SJSA1 (cell line): ENCODE measurements at regions not wholly inside any gene's neighbourhood (a gene's known extent, or its start where the extent isn't known, plus 50 kb on each side); places are given as distances from the start of the nearest gene placed in this dataset.

ENCODE experiments used
- DNase-seq, 2 experiments: peaks; one replicate each; pipeline ENCODE4 v3.0.0-alpha.2; 2015 to 2020; ENCODE audit warnings: low spot score in 2 of 2, low read depth in 1 of 2
- H3K27ac ChIP-seq: fragments of 250-450 bp; sonication (Bioruptor Pico); 2 replicates; pipeline ENCODE4 v1.5.1; 2020; ENCODE audit warnings: mild to moderate bottlenecking, moderate library complexity
- H3K27me3 ChIP-seq: fragments of 250-450 bp; sonication (Bioruptor Pico); replicated peaks from 2 replicates; pipeline ENCODE4 v1.5.1; 2020; ENCODE audit warnings: mild to moderate bottlenecking, moderate library complexity
- H3K36me3 ChIP-seq: fragments of 250-450 bp; sonication (Bioruptor Pico); 2 replicates; pipeline ENCODE4 v1.5.1; 2020; ENCODE audit warnings: mild to moderate bottlenecking
- H3K4me1 ChIP-seq: fragments of 250-450 bp; sonication (Bioruptor Pico); replicated peaks from 2 replicates; pipeline ENCODE4 v1.6.1; 2021; ENCODE audit warnings: mild to moderate bottlenecking
- H3K4me3 ChIP-seq: fragments of 250-450 bp; sonication (Bioruptor Pico); 2 replicates; pipeline ENCODE4 v1.5.1; 2020; ENCODE audit warnings: mild to moderate bottlenecking
- H3K9me3 ChIP-seq: fragments of 250-450 bp; sonication (Bioruptor Pico); replicated peaks from 2 replicates; pipeline ENCODE4 v1.5.1; 2020; ENCODE audit warnings: mild to moderate bottlenecking

DNA sequence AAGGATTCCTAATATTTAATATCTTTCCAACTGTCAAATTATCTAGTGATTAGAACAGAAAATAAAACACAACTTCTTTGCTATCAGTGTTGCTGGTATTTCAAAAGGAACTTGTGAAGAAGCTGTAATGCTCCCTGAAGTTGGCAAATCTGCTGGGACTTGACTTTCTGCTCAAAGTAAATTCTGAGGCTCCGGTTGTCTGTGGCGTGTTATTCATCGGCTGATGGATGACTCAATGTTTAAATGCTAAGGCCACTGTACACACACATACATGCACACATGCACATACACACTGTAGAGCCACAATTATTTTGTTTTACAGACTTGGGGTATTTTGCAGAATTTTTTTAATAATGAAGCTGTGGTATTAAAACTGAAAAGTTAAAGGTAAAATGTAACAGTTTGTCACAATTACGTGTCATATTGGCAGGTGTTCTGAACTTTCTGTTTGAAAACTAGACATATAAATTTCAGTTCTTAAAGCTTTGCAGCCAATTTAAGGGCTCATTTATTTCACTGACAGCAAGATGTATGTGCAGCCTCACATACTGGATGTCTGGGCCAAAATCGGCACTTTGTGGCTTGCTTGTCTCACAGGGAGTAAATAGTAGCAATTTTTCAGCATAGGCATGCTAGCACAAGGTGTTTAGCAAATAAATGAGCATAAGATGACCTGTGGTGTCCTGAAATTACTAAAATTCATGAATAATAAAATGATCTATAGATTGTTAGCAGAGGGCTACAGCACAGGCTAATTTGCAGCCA, 1691.7 kb upstream of the PCDH20 start:
- no peaks in the 10 kb centered on the region for H3K27me3 ChIP-seq
- no peak overlapping the region for H3K4me3 ChIP-seq
- no peak for DNase-seq
- no peaks in the 10 kb centered on the region for H3K9me3 ChIP-seq
- H3K36me3 ChIP-seq: no peaks in the 10 kb centered on the region
- no peaks in the 10 kb centered on the region for H3K4me1 ChIP-seq
- H3K27ac ChIP-seq: no peak overlapping the region

DNA sequence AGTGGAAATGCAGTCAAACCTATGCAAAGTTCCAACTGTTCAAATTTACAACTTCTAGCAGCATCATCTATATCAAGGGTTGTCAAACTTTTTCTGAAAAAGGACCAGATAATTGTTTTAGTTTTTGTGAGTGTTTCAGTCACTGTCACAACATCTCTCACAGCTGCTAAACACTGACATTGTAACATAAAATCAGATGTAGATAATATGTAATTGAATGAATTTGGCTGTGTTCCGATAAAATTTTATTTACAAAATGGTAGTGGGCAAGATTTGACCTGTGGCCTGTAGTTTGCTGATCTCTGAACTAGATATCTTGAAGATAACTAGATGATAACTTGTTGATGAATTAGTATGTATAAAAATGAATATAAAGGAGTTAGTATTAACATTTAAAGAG, 1679.1 kb upstream of the PCDH20 start:
- DNase-seq: no peak
- Histone ChIP-seq H3K27me3 (no peaks in the 10 kb centered on the region), H3K9me3 (no peaks in the 10 kb centered on the region), H3K36me3 (no peaks in the 10 kb centered on the region), H3K27ac (no peak overlapping the region), H3K4me3 (no peak overlapping the region), H3K4me1 (no peaks in the 10 kb centered on the region)

GRCh38 chr13:63093907-63094469, 1678.3 kb upstream of the PCDH20 start:
- H3K4me3 ChIP-seq: no peak overlapping the region
- H3K27ac ChIP-seq: no peak overlapping the region
- H3K4me1 ChIP-seq: no peaks in the 10 kb centered on the region
- no peaks in the 10 kb centered on the region for H3K27me3 ChIP-seq
- no peaks in the 10 kb centered on the region for H3K36me3 ChIP-seq
- no peaks in the 10 kb centered on the region for H3K9me3 ChIP-seq
- DNase-seq: no peak

- Histone ChIP-seq H3K36me3 (no peaks in the 10 kb centered on the region), H3K9me3 (no peaks in the 10 kb centered on the region), H3K4me3 (no peak overlapping the region), H3K27me3 (no peaks in the 10 kb centered on the region), H3K27ac (no peak overlapping the region), H3K4me1 (no peaks in the 10 kb centered on the region)
- DNase-seq: peak in 1 of 2 experiments; percentile 4
Observed at GRCh38 chr13:63092456-63092855, 1676.8 kb upstream of the PCDH20 start.

GRCh38 chr13:63090524-63090923, 1674.9 kb upstream of the PCDH20 start:
- Histone ChIP-seq H3K4me3 (no peak overlapping the region), H3K9me3 (no peaks in the 10 kb centered on the region), H3K27ac (no peak overlapping the region), H3K4me1 (no peaks in the 10 kb centered on the region), H3K27me3 (no peaks in the 10 kb centered on the region), H3K36me3 (no peaks in the 10 kb centered on the region)
- no peak for DNase-seq

DNA sequence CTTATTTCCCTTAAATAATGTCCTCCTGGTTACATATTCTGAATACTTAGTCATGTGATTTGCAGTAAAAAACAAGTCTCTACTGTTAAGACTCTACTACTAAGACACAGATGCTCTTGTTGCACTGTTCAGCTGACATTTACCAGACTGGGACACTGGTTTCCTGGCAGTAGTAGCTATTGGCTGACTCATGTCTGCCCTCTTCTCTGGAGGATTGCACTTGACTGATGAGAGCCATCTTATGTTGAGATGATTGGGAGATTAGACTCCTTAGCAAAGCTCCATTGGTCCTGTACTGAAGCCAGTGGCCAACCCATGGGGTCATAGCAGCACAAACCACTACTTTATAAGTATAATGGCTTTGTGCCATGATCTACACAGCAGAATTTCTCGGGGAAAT, 1672.6 kb upstream of the PCDH20 start:
- H3K9me3 ChIP-seq: no peaks in the 10 kb centered on the region
- H3K27me3 ChIP-seq: no peaks in the 10 kb centered on the region
- no peak overlapping the region for H3K27ac ChIP-seq
- no peaks in the 10 kb centered on the region for H3K36me3 ChIP-seq
- no peaks in the 10 kb centered on the region for H3K4me1 ChIP-seq
- no peak overlapping the region for H3K4me3 ChIP-seq
- no peak for DNase-seq

GRCh38 chr13:63086286-63086685, 1670.6 kb upstream of the PCDH20 start:
- H3K4me3 ChIP-seq: no peak overlapping the region

DNA sequence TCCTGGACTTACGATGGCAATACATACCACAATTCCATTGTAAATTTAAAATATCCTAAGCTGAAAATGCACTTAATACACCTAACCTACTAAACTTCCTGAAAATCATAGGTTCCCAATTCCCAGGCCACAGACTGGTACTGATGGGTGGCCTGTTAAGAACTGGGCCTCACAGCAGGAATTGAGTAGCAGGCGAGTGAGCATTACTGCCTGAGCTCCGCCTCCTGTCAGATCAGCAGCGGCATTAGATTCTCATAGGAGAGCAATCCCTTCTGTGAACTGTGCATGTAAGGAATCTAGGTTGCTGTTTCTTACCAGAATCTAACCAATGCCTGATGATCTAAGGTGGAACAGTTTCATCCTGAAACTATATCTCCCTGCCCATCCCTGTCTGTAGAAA, 1670.2 kb upstream of the PCDH20 start:
- DNase-seq: no peak
- Histone ChIP-seq H3K27me3 (no peaks in the 10 kb centered on the region), H3K27ac (no peak overlapping the region), H3K4me3 (no peak overlapping the region), H3K36me3 (no peaks in the 10 kb centered on the region), H3K9me3 (no peaks in the 10 kb centered on the region), H3K4me1 (no peaks in the 10 kb centered on the region)

More at GRCh38 chr13:63086286-63086685, 1670.6 kb upstream of the PCDH20 start:
- Histone ChIP-seq H3K4me1 (no peaks in the 10 kb centered on the region), H3K27ac (no peak overlapping the region), H3K36me3 (no peaks in the 10 kb centered on the region), H3K27me3 (no peaks in the 10 kb centered on the region), H3K9me3 (no peaks in the 10 kb centered on the region)
- DNase-seq: no peak

GRCh38 chr13:63081400-63082014, 1665.9 kb upstream of the PCDH20 start:
- no peaks in the 10 kb centered on the region for H3K9me3 ChIP-seq
- H3K36me3 ChIP-seq: no peaks in the 10 kb centered on the region
- H3K27me3 ChIP-seq: no peaks in the 10 kb centered on the region
- no peak overlapping the region for H3K27ac ChIP-seq
- no peak for DNase-seq
- no peaks in the 10 kb centered on the region for H3K4me1 ChIP-seq
- H3K4me3 ChIP-seq: no peak overlapping the region

DNA sequence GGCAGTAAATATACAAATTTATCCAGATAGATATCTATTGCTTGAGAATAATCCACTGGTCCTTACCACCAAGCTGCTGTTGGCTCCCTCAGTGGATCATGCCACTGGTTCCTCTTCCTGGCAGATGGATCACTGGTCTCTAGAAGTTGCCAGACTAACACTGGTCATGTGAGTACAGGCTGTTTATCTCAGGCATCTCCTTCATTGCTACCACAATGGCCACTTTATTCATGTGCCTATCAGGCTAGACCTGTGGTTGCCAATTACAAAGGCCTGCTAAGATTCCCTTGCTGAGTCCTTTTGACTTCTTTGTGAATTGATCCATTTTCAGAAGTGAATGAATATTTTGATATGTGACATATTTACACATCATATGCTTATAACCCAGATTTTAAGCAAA, 1659.5 kb upstream of the PCDH20 start:
- no peak overlapping the region for H3K27ac ChIP-seq
- no peaks in the 10 kb centered on the region for H3K36me3 ChIP-seq
- H3K4me1 ChIP-seq: no peaks in the 10 kb centered on the region
- no peak for DNase-seq
- H3K4me3 ChIP-seq: no peak overlapping the region
- no peaks in the 10 kb centered on the region for H3K9me3 ChIP-seq
- H3K27me3 ChIP-seq: no peaks in the 10 kb centered on the region

DNA sequence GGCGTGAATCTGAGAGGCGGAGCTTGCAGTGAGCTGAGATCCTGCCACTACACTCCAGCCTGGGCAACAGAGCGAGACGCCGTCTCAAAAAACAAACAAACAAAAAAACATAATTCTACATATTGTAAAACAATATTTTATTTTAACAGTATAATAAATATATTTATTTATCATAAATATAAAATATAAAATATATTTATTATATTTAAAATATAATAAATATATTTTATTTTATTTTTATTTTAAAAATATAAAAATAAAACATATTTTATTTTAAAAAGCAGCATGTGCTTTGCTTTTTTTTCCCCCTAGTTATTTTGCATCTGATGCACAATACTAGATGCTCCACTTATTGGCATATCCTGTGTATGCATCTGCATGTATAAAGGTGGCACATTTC, 1634.6 kb upstream of the PCDH20 start:
- DNase-seq: no peak
- Histone ChIP-seq H3K36me3 (no peaks in the 10 kb centered on the region), H3K9me3 (no peaks in the 10 kb centered on the region), H3K27ac (no peak overlapping the region), H3K4me3 (no peak overlapping the region), H3K4me1 (no peaks in the 10 kb centered on the region), H3K27me3 (no peaks in the 10 kb centered on the region)

DNA sequence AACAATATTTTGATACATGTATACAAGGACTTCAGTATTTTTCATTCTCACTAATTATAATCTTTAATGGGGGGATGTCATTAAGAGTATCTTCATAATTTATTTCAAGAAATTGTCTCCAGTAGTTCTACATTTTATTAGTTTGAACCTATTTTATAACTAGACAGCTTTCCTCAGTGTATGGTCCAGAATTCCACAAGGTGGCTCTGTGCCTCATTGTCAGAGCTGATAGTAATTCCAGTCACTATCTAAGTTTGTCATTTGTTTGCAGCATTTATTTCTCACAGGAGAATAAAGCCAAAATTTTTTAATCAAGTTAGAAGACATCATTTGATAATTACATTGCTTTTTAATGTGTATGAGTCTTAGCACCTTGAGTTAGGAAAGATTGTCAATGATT, 1633.0 kb upstream of the PCDH20 start:
- no peaks in the 10 kb centered on the region for H3K36me3 ChIP-seq
- no peaks in the 10 kb centered on the region for H3K9me3 ChIP-seq
- no peaks in the 10 kb centered on the region for H3K27me3 ChIP-seq
- H3K4me1 ChIP-seq: no peaks in the 10 kb centered on the region
- no peak overlapping the region for H3K4me3 ChIP-seq
- DNase-seq: no peak
- no peak overlapping the region for H3K27ac ChIP-seq

- Histone ChIP-seq H3K4me1 (no peaks in the 10 kb centered on the region), H3K4me3 (no peak overlapping the region), H3K9me3 (no peaks in the 10 kb centered on the region), H3K27me3 (no peaks in the 10 kb centered on the region), H3K36me3 (no peaks in the 10 kb centered on the region), H3K27ac (no peak overlapping the region)
- no peak for DNase-seq
Observed at GRCh38 chr13:63044589-63045313, 1629.1 kb upstream of the PCDH20 start.

- Histone ChIP-seq H3K4me3 (no peak overlapping the region), H3K27ac (no peak overlapping the region), H3K9me3 (no peaks in the 10 kb centered on the region), H3K36me3 (no peaks in the 10 kb centered on the region), H3K4me1 (no peaks in the 10 kb centered on the region), H3K27me3 (no peaks in the 10 kb centered on the region)
- DNase-seq: no peak
Observed at GRCh38 chr13:63042686-63043085, 1627.0 kb upstream of the PCDH20 start.
